ENCODE measurements at regions not wholly inside any gene's neighbourhood (a gene's known extent, or its start where the extent isn't known, plus 50 kb on each side); places are given as distances from the start of the nearest gene placed in this dataset.
"Not testable (repeated sequence)": the region's sequence is repeated elsewhere in the genome, so short reads cannot be mapped to it uniquely, and the experiment has no call there.

DNA sequence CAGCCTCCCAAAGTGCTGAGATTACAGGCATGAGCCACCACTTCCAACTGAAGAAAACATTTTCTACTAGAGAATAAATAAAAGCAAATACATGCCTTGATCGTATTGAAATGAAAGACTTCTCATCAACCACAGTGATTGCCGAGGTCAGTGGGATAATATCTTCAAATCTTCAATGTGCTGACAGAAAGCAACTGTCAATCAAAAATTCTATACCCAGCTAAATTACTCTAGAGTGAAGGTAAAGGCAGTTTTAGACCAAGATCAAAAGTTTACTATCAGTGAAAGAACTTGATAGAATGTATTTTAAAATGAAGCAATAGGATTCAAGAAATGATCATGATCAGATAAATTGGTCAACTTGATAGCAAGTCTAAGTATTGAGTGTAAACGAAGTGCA, 130.6 kb downstream of the BRD1 start:
- DNase-seq (ENCODE audit: low read depth) = no peak

DNA sequence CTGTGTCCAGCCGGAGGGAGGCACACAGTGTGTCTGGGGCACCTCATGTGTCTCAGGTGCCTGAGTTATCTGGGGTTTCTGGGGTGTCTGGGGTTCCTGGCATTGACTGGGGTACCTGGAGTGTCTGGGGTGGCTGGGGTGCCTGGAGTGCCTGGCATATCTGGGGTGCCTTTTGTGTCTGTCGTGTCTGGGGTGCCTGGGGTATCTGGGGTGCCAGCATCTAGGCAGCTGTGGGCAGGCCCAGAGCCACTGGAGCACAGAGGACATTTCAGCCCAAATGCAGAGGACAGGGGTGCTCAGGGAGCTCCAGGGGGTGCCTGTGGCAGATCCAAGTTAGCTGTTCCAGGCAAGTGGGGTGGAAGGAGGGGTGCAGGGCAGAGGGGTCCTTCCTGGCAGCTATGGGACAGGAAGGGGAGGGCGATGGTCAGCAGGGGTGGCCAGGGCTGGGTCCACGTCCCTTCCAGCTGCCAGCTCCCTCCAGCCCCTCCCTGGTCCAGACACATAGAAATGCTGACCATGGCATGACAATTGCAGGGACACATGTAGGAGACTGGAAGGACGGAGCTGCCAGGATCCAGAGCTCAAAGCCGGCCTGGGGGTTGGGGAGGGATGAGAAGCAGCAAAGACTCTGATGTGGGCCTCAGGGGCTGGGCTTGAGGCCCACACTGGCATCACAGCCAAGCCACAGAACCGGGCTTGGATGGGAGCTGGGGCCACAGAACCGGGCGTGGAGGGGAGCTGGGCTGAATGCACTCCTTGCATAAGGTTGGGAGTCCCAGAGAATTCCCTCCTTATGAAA, 133.0 kb downstream of the BRD1 start:
- no peak for DNase-seq (ENCODE audit: low read depth)

DNA sequence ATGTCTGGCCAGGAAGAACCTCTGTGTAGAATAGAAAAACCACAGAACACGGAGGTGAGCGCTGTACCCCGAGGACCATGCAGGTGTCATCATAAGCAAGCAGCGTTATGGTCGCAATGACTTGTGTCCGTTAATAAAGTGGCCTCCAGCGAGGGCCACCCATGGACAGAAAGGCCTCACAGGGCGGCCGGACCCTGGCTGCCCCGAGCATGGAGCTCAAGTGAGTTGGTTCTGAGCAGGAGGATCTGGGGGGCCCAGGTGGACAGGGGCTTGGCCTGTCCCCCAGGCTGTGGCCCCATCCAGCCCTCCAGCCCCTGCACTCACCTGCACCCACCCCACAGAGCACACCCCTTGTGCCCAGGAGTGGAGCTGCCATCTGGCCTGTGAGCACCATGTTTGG, 133.8 kb downstream of the BRD1 start:
- no peak for DNase-seq (ENCODE audit: low read depth)

- no peak for DNase-seq (ENCODE audit: low read depth)
Observed at GRCh38 chr22:49693416-49693815, 134.3 kb downstream of the BRD1 start.

DNA sequence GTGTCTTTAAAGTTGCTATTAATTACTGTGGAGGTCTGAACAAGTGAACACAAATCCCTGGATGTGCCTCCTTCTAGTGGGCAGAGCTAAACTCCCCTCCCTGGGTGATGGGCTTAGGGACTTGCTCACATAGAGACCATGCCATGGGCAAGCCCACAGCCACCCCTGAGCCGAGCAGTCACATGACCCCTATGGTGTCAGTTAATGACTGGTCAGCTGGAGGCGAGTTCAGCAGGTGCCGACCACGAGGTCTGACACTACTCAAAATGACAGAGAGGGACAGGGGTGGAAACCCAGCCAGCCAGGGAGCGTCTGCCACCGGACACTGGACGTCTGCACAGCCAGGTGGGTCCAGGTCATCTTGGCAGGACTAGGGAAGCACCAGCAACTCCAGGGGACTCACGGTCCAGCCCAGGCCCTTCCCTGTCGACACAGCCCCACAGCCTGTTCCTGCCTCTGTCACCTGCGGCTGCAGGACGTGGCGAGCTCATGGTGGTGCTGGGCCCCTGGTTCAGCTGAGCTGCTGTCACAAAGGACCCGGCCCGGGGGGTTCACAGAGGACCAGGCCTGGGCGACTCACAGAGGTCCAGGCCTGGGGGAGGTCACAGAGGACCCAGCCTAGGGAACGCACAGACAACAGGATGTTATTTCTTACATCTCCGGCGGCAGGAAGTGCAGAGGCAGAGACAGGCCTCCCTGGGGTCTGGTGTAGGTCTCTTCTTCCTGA, 135.0 kb downstream of the BRD1 start:
- DNase-seq (ENCODE audit: low read depth) = no peak

DNA sequence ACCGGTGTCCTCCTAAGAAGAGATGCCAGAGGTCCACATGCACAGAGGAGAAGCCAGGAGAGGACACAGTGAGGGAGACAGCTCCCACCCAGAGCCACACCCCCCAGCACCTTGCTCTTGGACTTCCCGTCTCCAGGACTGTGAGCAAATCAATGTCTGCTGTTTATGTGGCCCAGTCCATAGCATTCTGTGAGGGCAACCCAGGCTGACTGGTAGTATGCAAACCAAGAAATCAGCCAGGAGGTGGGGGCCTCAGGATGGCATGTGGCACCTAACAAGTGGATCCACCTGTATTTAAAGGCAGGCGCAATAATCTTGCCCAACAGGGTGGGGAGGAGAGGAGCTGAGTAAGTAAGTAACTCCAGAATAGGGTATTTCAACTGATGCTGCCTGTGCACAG, 136.4 kb downstream of the BRD1 start:
- no peak for DNase-seq (ENCODE audit: low read depth)

DNA sequence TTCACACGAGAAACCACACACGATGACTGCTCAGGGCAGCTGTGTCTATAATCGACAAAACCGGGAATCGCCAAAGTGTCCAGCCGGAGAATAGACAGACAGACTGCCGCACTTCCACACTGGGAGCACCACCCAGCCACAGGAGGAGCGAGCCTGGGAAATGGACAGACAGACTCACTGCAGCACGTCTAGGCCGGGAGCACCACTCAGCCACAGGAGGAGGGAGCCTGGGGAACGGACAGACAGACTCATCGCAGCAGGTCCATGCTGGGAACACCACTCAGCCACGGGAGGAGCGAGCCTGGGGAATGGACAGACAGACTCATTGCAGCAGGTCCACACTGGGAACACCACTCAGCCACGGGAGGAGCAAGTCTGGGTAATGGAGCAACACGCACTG, 137.2 kb downstream of the BRD1 start:
- no peak for DNase-seq (ENCODE audit: low read depth)

DNA sequence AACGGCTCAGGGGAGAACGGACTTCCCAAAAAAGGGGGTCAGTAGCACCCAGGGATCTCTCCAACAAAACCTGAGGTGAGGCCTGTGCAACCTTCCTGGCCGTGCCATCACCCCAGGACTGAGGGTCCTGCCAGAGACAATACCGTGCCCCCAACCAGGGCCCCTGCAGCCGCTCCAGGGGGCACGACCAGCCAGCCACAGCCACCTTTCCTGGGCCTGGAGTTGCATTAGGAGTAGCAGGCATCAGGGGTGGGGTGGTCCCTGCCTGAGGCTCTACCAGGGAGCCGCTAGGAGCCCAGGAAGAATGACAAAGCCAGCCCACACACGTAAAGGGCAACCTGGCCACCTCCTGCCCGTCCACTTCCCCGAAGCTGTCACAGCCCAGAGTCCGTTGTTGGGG, 137.8 kb downstream of the BRD1 start:
- DNase-seq (ENCODE audit: low read depth) = no peak

- DNase-seq (ENCODE audit: low read depth) = no peak
Observed at GRCh38 chr22:49689255-49689770, 138.4 kb downstream of the BRD1 start.

DNA sequence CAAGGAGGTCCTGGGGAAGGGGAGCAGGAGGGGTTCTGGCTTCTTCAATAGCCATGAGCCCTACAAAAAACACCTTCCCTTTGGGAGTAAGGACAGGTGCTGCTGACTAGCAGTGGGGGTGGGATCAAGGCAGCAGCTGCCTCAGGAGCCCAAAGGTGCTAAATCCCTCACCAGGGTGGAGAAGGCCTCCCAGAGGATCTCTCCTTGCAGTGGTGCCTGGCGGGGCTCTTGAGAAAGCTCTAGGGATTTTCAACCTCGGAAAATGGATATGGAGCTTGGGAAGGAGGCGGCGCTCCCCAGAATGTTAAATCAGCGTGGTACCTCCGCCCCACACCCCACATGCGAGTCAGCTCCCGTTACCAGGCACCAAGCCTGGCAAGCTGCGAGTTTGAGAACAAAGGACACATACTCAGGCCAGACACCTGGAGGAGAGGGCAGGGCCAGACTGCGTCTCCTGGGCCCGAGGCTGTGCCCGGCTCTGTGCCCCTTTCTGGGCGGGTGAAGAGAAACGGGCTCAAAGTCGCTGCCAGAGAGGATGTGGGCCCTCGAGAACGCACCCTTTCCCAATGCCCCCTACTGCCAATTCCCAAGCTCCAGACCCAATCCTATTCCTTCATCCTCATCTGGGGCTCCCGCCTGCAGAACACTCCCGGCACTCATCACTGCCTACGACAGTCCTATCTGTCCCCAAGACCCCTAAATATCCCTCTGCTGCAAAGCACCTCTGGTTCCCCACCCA, 139.0 kb downstream of the BRD1 start:
- no peak for DNase-seq (ENCODE audit: low read depth)

DNA sequence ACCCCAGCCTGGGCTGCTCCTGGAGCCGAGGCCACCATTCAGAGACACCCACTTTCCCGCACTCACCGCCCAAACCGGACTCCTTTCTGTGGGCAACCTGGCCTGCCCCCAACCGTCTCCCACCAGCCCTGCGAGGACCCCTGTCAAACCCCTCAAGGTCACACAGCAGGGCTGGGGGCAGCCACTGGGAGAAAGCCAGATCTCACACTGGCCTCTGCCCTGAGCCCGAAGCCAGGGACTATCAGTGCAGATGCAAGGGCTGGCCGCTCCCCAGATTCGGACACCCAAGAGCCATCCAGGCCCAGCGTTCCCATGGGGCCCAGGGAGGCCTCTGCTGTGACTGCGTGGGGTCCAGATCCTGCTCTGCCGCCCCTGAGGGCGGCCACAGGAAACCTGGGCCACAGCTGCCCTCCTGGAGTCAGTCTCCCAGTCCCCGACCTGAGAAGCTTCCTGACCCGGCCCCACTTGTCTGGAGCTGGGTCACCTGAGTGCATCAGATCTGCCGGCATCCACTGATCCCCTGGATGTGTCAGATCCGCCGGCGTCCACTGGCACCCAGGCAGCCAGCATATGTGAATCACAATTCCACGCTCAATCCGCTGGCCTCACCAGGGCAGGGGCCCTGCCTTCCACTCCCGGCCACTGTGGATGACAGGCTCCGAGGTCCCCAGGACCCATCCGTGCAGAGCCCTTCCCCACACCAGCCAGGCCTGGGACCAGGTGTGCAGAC, 139.7 kb downstream of the BRD1 start:
- no peak for DNase-seq (ENCODE audit: low read depth)

- no peak for DNase-seq (ENCODE audit: low read depth)
Observed at GRCh38 chr22:49687333-49687732, 140.3 kb downstream of the BRD1 start.

DNA sequence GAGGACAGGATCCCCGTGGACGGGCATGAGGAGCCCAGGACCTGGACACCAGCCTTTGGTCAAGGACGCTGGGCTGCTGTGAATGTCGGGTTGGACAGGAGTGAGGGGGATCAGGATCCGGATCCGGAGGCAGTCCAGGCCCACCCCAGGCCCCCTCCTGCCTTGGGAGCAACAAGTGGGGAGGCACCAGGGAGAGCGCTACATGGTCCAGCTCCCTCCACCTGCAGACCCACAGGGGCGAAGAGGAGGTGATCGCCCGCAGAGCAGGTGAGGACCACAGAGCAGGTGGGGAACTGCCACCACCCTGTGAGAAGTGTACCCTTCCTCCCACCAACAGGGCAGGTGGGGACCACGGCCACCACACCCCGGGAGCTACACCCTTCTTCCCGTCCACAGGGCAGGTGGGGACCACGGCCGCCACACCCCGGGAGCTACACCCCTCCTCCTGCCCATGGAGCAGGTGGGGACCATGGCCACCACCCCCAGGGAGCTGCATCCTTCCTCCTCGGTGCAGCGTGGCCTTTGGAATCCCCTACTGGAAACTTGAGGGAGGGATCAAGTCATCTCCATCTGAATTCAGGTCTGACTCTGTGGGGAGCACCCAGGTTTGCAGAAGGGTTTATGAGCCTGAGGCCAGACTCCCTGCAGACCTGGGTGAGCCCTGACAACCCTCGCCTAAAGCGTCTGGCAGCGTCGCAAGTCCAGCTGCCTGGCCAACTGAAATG, 141.0 kb downstream of the BRD1 start:
- DNase-seq (ENCODE audit: low read depth) = no peak

GRCh38 chr22:49685686-49686085, 142.0 kb downstream of the BRD1 start:
- DNase-seq (ENCODE audit: low read depth) = no peak

- DNase-seq (ENCODE audit: low read depth) = no peak
Observed at GRCh38 chr22:49685116-49685515, 142.6 kb downstream of the BRD1 start.

GRCh38 chr22:49683032-49683431, 144.6 kb downstream of the BRD1 start:
- DNase-seq (ENCODE audit: low read depth) = no peak

DNA sequence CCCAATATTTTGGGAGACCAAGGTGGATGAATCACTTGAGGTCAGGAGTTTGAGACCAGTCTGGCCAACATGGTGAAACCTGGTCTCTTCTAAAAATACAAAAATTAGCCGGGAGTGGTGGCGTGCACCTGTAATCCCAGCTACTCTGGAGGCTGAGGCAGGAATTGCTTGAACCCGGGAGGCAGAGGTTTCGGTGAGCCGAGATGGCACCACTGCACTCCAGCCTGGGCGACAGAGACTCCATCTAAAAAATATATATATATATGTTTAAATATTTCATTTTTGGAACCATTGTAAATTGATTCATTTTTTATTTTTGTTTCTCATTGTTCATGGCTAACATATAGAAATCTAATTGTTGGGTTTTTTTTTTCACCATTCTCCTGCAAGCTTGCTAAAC, 146.9 kb downstream of the BRD1 start:
- not testable (repeated sequence) for DNase-seq (ENCODE audit: low read depth)

DNA sequence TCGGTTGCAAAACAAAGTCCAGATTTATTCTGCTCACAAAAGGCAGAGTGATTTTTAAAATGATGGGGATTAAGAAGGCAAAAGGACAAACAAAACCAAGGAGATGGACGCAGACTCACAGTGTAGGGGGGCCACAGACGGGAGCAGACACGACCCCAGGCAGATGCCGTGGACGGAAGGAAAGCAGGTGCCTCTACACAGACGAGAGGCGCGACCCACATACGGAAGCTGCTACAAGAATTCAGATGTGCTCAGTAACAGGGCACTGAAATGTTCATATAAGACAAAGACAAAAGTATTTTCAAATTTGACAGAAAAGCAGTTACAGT, 148.9 kb downstream of the BRD1 start:
- no peak for DNase-seq (ENCODE audit: low read depth)

DNA sequence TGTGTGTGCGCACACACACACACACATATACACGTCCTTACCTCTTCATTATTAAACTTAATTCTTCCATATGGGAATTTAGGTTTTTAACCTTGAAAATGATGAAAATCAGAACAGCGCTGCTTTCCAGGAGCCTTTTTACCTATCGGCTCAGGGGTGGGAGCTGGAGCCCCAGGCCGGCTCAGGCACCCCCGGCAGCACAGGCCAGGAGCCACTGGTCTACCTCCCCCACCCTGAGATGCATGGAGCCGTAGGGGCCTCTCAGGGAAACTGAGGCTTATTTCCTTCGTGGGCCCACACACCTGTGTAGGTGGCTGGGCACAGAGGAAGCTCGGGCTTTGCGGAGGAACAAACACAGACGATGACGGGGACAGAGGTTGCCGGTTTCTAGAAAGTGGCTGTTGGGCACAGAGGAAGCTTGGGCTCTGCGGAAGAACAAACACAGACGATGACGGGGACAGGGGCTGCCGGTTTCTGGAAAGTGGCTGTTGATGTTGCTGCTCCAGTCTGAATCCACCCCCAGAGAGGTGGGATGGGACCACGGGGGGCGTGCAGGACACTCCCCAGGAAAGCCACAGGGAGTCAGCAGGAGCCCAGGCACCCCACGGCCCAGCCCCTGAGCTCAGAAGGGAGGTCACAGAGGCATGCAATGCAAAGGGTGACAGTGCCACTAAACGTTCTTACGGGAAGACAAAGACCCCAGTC, 149.4 kb downstream of the BRD1 start:
- no peak for DNase-seq (ENCODE audit: low read depth)

- DNase-seq (ENCODE audit: low read depth) = no peak
Observed at GRCh38 chr22:49677495-49677889, 150.2 kb downstream of the BRD1 start.
